ENCODE measurements at regions not wholly inside any gene's neighbourhood (a gene's known extent, or its start where the extent isn't known, plus 50 kb on each side); places are given as distances from the start of the nearest gene placed in this dataset.

GRCh38 chr6:93554018-93554417 is 134.7 kb upstream of the EPHA7 start:
- H3K4me3 ChIP-seq (ENCODE audit: low read depth, low read length), result no peak overlapping the region
- DNase-seq (ENCODE audit: low read depth), result no peak
- TF ChIP-seq, protein P1, sequence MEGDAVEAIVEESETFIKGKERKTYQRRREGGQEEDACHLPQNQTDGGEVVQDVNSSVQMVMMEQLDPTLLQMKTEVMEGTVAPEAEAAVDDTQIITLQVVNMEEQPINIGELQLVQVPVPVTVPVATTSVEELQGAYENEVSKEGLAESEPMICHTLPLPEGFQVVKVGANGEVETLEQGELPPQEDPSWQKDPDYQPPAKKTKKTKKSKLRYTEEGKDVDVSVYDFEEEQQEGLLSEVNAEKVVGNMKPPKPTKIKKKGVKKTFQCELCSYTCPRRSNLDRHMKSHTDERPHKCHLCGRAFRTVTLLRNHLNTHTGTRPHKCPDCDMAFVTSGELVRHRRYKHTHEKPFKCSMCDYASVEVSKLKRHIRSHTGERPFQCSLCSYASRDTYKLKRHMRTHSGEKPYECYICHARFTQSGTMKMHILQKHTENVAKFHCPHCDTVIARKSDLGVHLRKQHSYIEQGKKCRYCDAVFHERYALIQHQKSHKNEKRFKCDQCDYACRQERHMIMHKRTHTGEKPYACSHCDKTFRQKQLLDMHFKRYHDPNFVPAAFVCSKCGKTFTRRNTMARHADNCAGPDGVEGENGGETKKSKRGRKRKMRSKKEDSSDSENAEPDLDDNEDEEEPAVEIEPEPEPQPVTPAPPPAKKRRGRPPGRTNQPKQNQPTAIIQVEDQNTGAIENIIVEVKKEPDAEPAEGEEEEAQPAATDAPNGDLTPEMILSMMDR (IDR thresholded peaks at IDR 0.05; ENCODE audit: insufficient read depth, low read length), result no peak

DNA sequence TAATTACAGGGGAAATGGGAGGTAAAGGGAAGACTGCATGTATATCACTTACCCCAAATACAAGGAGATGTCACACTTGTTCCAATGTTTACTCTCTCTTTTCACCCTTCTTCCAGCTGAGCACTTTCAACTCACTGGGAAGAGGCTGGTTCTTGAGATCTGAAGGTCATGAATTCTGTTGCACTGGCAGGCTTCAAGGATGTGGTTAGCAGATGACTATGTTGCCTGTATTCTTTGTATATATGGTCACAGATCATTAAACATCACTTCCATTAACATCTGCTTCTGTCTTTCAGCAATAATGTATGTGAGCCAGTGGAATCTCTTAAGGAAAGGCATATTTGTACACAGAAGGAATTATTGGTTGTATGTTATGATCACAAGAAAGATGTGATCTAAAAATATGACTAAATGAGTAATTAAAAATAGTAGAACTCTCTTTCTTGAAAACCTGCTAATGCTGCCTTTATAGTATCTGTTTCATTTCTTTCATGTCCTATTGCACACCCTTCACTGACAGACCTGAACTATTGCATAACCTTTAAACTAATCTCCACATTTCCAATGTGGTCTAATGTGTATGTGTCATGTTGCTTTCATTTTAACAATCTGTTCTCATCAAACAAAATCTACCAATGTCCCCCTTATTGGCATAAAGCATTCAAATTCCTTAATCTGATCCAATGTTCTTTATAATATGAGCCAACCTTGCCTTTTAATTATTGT is 131.4 kb upstream of the EPHA7 start:
- no peak for DNase-seq (ENCODE audit: low read depth)
- H3K4me3 ChIP-seq (ENCODE audit: low read depth, low read length), result no peak overlapping the region
- TF ChIP-seq, protein P1 (IDR thresholded peaks at IDR 0.05; ENCODE audit: insufficient read depth, low read length), result no peak

DNA sequence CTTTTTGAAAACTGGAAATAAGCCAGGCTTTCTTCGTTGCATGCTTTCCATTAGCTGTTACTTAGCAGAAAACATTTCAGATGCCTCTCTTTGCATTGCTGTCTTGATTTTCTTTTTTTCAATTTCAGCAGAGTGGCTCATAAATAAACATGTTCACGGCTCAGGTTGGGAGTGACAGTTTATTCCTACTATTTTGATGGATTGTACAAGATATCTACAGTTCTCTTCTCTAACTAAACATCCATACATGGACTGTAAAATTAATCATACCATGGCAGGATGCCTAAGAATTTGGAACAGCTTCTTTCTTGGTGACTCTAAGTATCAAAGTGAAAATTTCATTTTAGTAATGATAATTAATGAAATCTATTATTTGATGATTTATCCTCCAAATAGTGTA is 130.5 kb upstream of the EPHA7 start:
- TF ChIP-seq, protein P1 (IDR thresholded peaks at IDR 0.05; ENCODE audit: insufficient read depth, low read length), result no peak
- H3K4me3 ChIP-seq (ENCODE audit: low read depth, low read length), result no peak overlapping the region
- DNase-seq (ENCODE audit: low read depth), result no peak

DNA sequence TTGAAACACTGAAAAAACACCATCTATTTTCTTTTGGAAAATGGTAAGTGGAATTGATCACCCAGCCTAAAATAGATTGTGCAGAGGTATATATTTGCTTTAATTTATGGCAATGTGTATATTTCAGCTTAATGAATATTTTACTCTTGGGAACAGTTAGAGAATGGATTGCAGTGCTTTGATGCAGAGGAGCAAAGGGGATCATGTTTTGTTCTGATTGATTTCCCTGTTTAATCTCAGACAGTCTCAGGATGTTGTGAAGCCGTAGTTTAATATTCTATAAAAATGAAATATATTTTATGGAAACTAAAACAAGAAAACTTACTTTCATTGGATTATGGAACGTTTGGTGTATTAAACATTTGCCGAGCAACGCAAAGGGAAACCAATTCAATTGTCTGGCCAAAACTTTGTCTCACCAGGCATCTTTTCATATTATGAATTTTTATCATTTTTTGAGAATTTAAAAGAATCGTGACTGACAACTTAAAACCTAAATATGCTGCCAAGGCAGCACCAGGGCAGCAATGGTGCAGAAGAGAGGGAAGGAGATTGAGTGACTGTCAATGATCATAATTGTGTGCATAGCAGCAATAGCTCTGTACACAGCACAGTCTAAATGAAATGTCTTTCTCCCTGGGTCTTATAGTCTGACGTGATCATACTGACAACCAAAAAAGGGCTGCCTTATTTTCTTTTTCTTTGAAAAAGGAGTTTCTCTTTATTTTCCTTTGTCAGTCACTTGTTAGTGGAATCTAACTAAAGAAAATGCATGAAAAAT is 105.5 kb upstream of the EPHA7 start:
- TF ChIP-seq, protein P1 (IDR thresholded peaks at IDR 0.05; ENCODE audit: insufficient read depth, low read length), result no peak
- no peak overlapping the region for H3K4me3 ChIP-seq (ENCODE audit: low read depth, low read length)
- DNase-seq (ENCODE audit: low read depth), result no peak

DNA sequence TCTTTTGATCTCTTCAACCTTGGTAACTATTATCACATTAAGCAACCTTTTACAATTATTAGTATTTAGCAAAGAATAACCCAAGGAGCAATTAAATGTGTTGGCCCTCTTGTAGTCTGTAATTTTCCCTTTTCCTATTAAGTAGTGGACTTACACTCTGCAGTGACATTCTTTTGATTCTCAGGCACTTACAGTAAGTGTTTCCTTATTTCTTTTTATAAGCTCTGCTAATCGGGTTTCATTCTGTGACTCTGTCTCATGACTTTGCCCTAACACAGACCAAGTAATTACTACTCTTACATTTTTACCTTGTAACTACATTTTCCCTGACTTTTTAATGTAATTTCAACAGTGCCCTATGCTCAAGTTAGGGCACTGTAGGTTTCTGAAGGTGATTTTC is 104.0 kb upstream of the EPHA7 start:
- no peak overlapping the region for H3K4me3 ChIP-seq (ENCODE audit: low read depth, low read length)
- DNase-seq (ENCODE audit: low read depth), result no peak
- TF ChIP-seq, protein P1 (IDR thresholded peaks at IDR 0.05; ENCODE audit: insufficient read depth, low read length), result no peak

GRCh38 chr6:93516441-93516840 is 97.1 kb upstream of the EPHA7 start:
- DNase-seq (ENCODE audit: low read depth), result no peak
- H3K4me3 ChIP-seq (ENCODE audit: low read depth, low read length), result no peak overlapping the region
- TF ChIP-seq, protein P1 (IDR thresholded peaks at IDR 0.05; ENCODE audit: insufficient read depth, low read length), result no peak

Measured in fibroblast of the aortic adventitia (primary cell).